ENCODE measurements at regions not wholly inside any gene's neighbourhood (a gene's known extent, or its start where the extent isn't known, plus 50 kb on each side); places are given as distances from the start of the nearest gene placed in this dataset.

GRCh38 chr2:66830881-66831280 is 396.0 kb downstream of the MEIS1 start:
- TF ChIP-seq JUND (IDR thresholded peaks at IDR 0.05; ENCODE audit: low read depth): no peak
- DNase-seq (ENCODE audit: low read depth in 1 of 2, low spot score in 1 of 2): no peak
- in situ Hi-C loops (cut with HindIII; ENCODE audit: low pct_unique_long_range_greater_than_20kb, low sequenced_read_pairs): no loop called here

GRCh38 chr2:66832646-66833435 is 397.9 kb downstream of the MEIS1 start:
- DNase-seq (ENCODE audit: low read depth in 1 of 2, low spot score in 1 of 2): no peak
- in situ Hi-C loops (cut with HindIII; ENCODE audit: low pct_unique_long_range_greater_than_20kb, low sequenced_read_pairs): no loop called here
- no peak for TF ChIP-seq JUND (IDR thresholded peaks at IDR 0.05; ENCODE audit: low read depth)

DNA sequence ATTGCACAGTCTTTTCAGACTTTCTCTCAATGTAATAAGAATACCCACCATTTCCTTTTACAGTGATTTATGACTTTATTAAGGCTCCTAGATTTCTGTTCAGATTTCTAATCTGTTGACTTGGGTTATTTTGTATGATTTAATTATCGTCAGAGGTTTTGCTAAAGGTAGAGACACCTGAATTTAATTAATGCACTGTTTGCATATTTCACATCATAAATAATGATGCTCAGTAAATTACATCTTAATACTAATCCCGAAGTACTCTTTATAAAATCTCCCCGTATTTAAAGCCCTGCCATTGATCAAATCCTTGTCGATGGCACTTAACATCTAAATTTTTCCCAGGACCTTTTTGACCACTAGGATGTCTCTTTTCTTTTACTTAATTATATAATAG is 399.9 kb downstream of the MEIS1 start:
- in situ Hi-C loops (cut with HindIII; ENCODE audit: low pct_unique_long_range_greater_than_20kb, low sequenced_read_pairs): no loop called here
- TF ChIP-seq JUND (IDR thresholded peaks at IDR 0.05; ENCODE audit: low read depth): no peak
- no peak for DNase-seq (ENCODE audit: low read depth in 1 of 2, low spot score in 1 of 2)

- no peak for TF ChIP-seq JUND (IDR thresholded peaks at IDR 0.05; ENCODE audit: low read depth)
- no peak for DNase-seq (ENCODE audit: low read depth in 1 of 2, low spot score in 1 of 2)
- in situ Hi-C loops (cut with HindIII; ENCODE audit: low pct_unique_long_range_greater_than_20kb, low sequenced_read_pairs): no loop called here
Measured at GRCh38 chr2:66836851-66837250, 401.9 kb downstream of the MEIS1 start.

DNA sequence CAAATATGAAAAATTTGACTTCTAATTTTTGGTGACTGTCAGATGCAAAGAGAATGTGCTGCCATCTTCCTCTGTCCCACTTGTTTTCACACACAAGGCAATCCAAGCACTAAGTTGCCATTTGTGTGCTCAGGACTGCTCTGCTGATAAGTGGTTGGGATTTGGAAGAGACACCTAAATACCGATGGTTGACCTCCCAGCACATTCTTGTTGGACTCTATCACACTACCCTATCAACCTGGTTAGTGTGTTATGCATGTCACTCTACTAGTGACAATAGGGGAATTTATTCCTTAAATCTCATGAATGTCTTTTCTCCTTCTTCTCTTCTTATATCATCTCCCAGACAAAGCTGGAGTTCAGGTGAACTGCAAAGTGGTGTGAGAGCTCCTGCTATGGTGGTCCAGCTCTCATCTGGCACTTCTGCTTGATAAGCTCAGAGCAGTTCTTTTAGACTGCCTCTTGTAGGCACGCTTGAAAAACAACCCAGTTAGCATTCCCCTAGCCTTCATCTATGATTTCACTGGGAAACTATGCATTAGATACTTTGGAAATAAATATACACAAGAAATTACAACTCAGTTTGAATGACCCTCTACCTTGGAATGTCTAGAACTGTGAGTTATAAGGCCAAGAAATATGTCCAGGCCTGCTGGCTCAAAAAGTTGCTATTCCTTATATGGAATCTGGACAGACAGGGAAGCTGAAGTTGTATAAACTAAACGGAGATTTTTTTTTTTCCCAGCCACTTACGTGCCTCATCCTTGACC is 404.8 kb downstream of the MEIS1 start:
- peak in 1 of 2 experiments; percentile 9 for DNase-seq (ENCODE audit: low read depth in 1 of 2, low spot score in 1 of 2)
- TF ChIP-seq JUND (IDR thresholded peaks at IDR 0.05; ENCODE audit: low read depth): no peak
- in situ Hi-C loops (cut with HindIII; ENCODE audit: low pct_unique_long_range_greater_than_20kb, low sequenced_read_pairs): no loop called here

- in situ Hi-C loops (cut with HindIII; ENCODE audit: low pct_unique_long_range_greater_than_20kb, low sequenced_read_pairs): no loop called here
- no peak for DNase-seq (ENCODE audit: low read depth in 1 of 2, low spot score in 1 of 2)
- TF ChIP-seq JUND (IDR thresholded peaks at IDR 0.05; ENCODE audit: low read depth): no peak
Measured at GRCh38 chr2:66840321-66841002, 405.5 kb downstream of the MEIS1 start.

DNA sequence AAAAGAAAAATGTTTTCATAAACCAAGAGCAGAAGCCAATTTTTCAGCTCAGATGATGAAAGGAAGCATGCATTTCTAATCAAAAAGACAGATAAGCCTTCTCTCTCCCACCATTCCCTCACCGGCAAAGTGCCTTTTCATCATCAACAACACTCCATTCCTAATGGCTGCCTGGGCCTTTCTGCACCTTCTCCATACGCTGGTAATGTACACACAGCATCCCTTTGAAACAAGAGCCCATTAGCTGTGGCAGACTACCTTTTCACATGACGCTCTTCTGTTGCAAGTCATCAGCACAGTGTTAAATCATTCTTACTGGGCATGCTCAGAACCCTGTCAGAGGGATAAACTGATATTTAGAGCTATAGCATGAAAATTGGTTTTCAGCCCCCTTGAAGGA is 408.9 kb downstream of the MEIS1 start:
- no peak for TF ChIP-seq JUND (IDR thresholded peaks at IDR 0.05; ENCODE audit: low read depth)
- no peak for DNase-seq (ENCODE audit: low read depth in 1 of 2, low spot score in 1 of 2)
- in situ Hi-C loops (cut with HindIII; ENCODE audit: low pct_unique_long_range_greater_than_20kb, low sequenced_read_pairs): no loop called here

DNA sequence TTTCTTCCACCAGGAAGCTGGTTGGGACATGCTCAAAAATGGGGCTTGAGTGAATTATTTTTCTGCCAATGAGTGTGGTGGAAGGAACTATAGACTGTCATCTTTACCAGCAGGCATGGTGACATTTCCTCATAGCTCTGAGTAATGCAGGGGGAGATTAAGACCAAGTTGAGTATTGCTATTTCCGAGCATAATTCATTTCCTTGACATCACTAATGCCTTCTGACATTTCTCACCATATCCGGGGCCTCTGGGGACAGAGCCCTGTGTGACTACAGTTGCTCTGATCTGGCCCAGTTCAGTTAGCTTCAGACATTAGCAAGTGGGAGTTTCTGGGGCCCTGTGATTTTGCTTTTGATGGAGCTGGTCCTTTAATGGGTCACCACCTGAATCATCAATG is 410.4 kb downstream of the MEIS1 start:
- in situ Hi-C loops (cut with HindIII; ENCODE audit: low pct_unique_long_range_greater_than_20kb, low sequenced_read_pairs): no loop called here
- TF ChIP-seq JUND (IDR thresholded peaks at IDR 0.05; ENCODE audit: low read depth): no peak
- DNase-seq (ENCODE audit: low read depth in 1 of 2, low spot score in 1 of 2): no peak

DNA sequence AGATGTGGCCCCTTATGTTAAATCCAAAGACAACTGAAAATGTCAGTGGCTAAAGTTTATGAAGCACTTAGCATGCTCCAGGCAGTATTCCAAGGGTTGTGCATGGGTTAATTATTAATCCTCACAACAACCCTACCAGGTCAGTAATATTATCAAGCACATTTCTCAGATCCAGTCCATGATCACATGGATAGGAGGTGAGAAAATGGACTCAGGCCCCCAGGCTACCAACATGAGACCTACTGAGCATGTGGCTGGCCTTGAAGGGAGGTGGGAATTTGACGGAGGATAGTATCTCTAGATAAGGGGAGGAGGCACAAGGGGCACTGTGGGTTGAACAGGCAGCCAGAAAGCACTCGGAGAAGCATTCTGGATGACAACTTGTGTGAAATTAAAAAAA is 412.0 kb downstream of the MEIS1 start:
- no peak for TF ChIP-seq JUND (IDR thresholded peaks at IDR 0.05; ENCODE audit: low read depth)
- in situ Hi-C loops (cut with HindIII; ENCODE audit: low pct_unique_long_range_greater_than_20kb, low sequenced_read_pairs): no loop called here
- no peak for DNase-seq (ENCODE audit: low read depth in 1 of 2, low spot score in 1 of 2)

- no peak for DNase-seq (ENCODE audit: low read depth in 1 of 2, low spot score in 1 of 2)
- no peak for TF ChIP-seq JUND (IDR thresholded peaks at IDR 0.05; ENCODE audit: low read depth)
- in situ Hi-C loops (cut with HindIII; ENCODE audit: low pct_unique_long_range_greater_than_20kb, low sequenced_read_pairs): no loop called here
Measured at GRCh38 chr2:66849153-66849755, 414.3 kb downstream of the MEIS1 start.

GRCh38 chr2:66850376-66850775 is 415.5 kb downstream of the MEIS1 start:
- no peak for DNase-seq (ENCODE audit: low read depth in 1 of 2, low spot score in 1 of 2)
- in situ Hi-C loops (cut with HindIII; ENCODE audit: low pct_unique_long_range_greater_than_20kb, low sequenced_read_pairs): no loop called here
- no peak for TF ChIP-seq JUND (IDR thresholded peaks at IDR 0.05; ENCODE audit: low read depth)

- DNase-seq (ENCODE audit: low read depth in 1 of 2, low spot score in 1 of 2): no peak
- in situ Hi-C loops (cut with HindIII; ENCODE audit: low pct_unique_long_range_greater_than_20kb, low sequenced_read_pairs): no loop called here
- TF ChIP-seq JUND (IDR thresholded peaks at IDR 0.05; ENCODE audit: low read depth): no peak
Measured at GRCh38 chr2:66851449-66851872, 416.5 kb downstream of the MEIS1 start.
